Upper lobe of left lung (tissue), 6 donors: ENCODE measurements at regions not wholly inside any gene's neighbourhood (a gene's known extent, or its start where the extent isn't known, plus 50 kb on each side); places are given as distances from the start of the nearest gene placed in this dataset.

ENCODE experiments used
- ATAC-seq, 2 donors: fragments of 200-7000 bp; cut with Tn5 transposase; one replicate each; pipeline ENCODE4 v1.9.1; 2022; ENCODE audit warnings: mild to moderate bottlenecking in 2 of 2, moderate library complexity in 2 of 2; ENCODE audit not compliant: low FRiP score in 2 of 2
- DNase-seq, 2 donors: peaks; one replicate each; pipeline ENCODE4 v3.0.0-alpha.2; 2019 to 2020
- H3K27ac ChIP-seq, 4 donors: fragments of 200-600 bp; sonication (generic); one replicate each; pipeline ENCODE4 v1.5.1; 2016 to 2019
- H3K27me3 ChIP-seq, 4 donors: fragments of 200-600 bp; sonication (generic); one replicate each; pipeline ENCODE4 v1.5.1; 2017 to 2019
- H3K36me3 ChIP-seq, 4 donors: fragments of 200-600 bp; sonication (generic); one replicate each; pipeline ENCODE4 v1.5.1; 2016 to 2019
- H3K4me1 ChIP-seq, 4 donors: fragments of 200-600 bp; sonication (generic); one replicate each; pipeline ENCODE4 v1.5.1; 2018 to 2019
- H3K4me3 ChIP-seq, 4 donors: fragments of 200-600 bp; sonication (generic); one replicate each; pipeline ENCODE4 v1.5.1; 2017 to 2019; ENCODE audit warnings: mild to moderate bottlenecking in 2 of 4, moderate library complexity in 1 of 4
- H3K9me3 ChIP-seq, 4 donors: fragments of 200-600 bp; sonication (generic); one replicate each; pipeline ENCODE4 v1.5.1; 2018 to 2019
- EP300 ChIP-seq, 4 donors: sonication (generic); formaldehyde crosslinking; IDR thresholded peaks; one replicate each; pipeline ENCODE4 v1.5.1; 2017; ENCODE audit warnings: antibody characterized with exemption in 4 of 4, control low read depth in 2 of 4
- POLR2A ChIP-seq, 4 donors: fragments of 450-650 bp; IDR thresholded peaks; one replicate each; pipeline ENCODE4 v1.5.1; 2016 to 2017; ENCODE audit warnings: antibody characterized with exemption in 4 of 4, mild to moderate bottlenecking in 2 of 4
- POLR2AphosphoS5 ChIP-seq, 2 donors: sonication (generic); formaldehyde crosslinking; IDR thresholded peaks; one replicate each; pipeline ENCODE4 v1.5.1; 2017; ENCODE audit warnings: antibody characterized with exemption in 2 of 2
- WGBS, 2 donors: methylation state at CpG; one replicate each; pipeline ENCODE4 v1.1.5; 2017 to 2018; 5-methylcytosine and 5-hydroxymethylcytosine counted together
- TF ChIP-seq, protein P1 (sequence below), 6 experiments: fragments of 450-650 bp in 4 of 6; fragments of 200-600 bp in 2 of 6; sonication (generic) in 2 of 6; IDR thresholded peaks; one replicate each; pipeline ENCODE4 v1.5.1; 2016 to 2019; ENCODE audit warnings: antibody characterized with exemption in 6 of 6
- donor health status: DM: no; HTN: no; CAD: no; lungs with moderate emphysema.
- donor health status: DM: no; HTN: yes; CAD: no; lungs with severe emphysema.

- TF ChIP-seq POLR2A (IDR thresholded peaks at IDR 0.05), result no peak
- TF ChIP-seq, protein P1, sequence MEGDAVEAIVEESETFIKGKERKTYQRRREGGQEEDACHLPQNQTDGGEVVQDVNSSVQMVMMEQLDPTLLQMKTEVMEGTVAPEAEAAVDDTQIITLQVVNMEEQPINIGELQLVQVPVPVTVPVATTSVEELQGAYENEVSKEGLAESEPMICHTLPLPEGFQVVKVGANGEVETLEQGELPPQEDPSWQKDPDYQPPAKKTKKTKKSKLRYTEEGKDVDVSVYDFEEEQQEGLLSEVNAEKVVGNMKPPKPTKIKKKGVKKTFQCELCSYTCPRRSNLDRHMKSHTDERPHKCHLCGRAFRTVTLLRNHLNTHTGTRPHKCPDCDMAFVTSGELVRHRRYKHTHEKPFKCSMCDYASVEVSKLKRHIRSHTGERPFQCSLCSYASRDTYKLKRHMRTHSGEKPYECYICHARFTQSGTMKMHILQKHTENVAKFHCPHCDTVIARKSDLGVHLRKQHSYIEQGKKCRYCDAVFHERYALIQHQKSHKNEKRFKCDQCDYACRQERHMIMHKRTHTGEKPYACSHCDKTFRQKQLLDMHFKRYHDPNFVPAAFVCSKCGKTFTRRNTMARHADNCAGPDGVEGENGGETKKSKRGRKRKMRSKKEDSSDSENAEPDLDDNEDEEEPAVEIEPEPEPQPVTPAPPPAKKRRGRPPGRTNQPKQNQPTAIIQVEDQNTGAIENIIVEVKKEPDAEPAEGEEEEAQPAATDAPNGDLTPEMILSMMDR (IDR thresholded peaks at IDR 0.05), result no peak
- no peaks in the 10 kb centered on the region for H3K36me3 ChIP-seq
- ATAC-seq (no peak), DNase-seq (no peak)
- no peaks in the 10 kb centered on the region for H3K27me3 ChIP-seq
- no peak overlapping the region for H3K27ac ChIP-seq
- H3K9me3 ChIP-seq, result no peaks in the 10 kb centered on the region
- 91 to 96% methylated on average over 6 of the region's 6 CpGs for WGBS, 2 donors
- H3K4me3 ChIP-seq, result no peak overlapping the region
- H3K4me1 ChIP-seq, result peaks cover 0 to 8% (median 3%) of the 10 kb centered on the region in 4 donors
Measured at GRCh38 chr2:6755456-6755855, 110.3 kb downstream of the CMPK2 start.

DNA sequence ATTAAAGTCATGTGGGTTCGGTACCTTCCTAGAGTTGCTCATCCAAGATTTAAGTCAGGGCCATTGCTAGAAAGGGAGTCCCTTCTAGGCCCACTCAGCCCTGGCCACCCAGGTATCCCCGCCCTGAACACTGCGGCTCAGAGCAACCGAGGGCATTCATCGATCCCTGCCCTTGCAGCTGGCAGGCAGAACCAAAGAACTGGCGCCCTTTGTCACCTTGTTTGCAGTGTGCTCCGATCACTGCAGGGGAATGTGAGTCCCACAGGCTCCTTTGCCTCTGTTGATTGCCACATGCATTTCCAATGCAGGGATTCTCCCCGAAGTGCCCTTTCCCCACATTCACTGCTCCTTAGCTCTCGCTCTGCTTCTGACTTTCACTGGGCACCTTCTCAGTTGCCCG lies 108.5 kb downstream of the CMPK2 start:
- H3K36me3 ChIP-seq, result no peaks in the 10 kb centered on the region
- no peaks in the 10 kb centered on the region for H3K9me3 ChIP-seq
- 89 to 93% methylated on average over 6 to 10 of the region's 10 CpGs for WGBS, 2 donors
- no peaks in the 10 kb centered on the region for H3K27me3 ChIP-seq
- DNase-seq, result no peak
- no peak for ATAC-seq
- no peaks in the 10 kb centered on the region for H3K4me1 ChIP-seq
- TF ChIP-seq POLR2AphosphoS5 (IDR thresholded peaks at IDR 0.05) (no peak), POLR2A (IDR thresholded peaks at IDR 0.05) (no peak), EP300 (IDR thresholded peaks at IDR 0.05) (no peak)
- TF ChIP-seq, protein P1 (IDR thresholded peaks at IDR 0.05), result no peak
- no peak overlapping the region for H3K4me3 ChIP-seq
- no peak overlapping the region for H3K27ac ChIP-seq

DNA sequence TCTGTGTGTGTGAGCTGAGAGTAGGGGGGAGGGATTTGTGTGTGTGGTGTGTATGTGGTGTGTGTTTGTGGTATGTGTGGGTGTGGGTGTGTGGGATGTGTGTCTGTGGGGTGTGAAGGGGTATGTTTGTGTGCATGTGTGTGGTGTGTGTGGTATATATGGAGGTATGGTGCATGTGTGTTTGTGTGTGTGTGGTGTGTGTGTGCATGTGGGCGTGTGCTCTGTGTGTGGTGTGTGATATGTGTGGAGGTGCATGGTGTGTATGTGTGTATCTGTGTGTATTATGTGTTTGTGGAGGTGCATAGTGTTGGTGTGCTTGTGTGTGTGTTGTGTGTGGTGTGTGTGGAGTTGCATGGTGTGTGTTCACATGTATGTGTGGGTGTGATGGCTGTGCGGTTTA lies 106.0 kb downstream of the CMPK2 start:
- DNase-seq (no peak), ATAC-seq (peak in 1 of 2 donors; percentile 61)
- no peak overlapping the region for H3K27ac ChIP-seq
- WGBS, 2 donors, result 93 to 95% methylated on average over 2 of the region's 2 CpGs
- no peaks in the 10 kb centered on the region for H3K9me3 ChIP-seq
- TF ChIP-seq POLR2A (IDR thresholded peaks at IDR 0.05), result no peak
- TF ChIP-seq POLR2AphosphoS5 (IDR thresholded peaks at IDR 0.05), result no peak
- TF ChIP-seq, protein P1 (IDR thresholded peaks at IDR 0.05), result no peak
- no peak for TF ChIP-seq EP300 (IDR thresholded peaks at IDR 0.05)
- no peak overlapping the region for H3K4me3 ChIP-seq
- no peaks in the 10 kb centered on the region for H3K36me3 ChIP-seq
- no peaks in the 10 kb centered on the region for H3K4me1 ChIP-seq
- H3K27me3 ChIP-seq, result no peaks in the 10 kb centered on the region

DNA sequence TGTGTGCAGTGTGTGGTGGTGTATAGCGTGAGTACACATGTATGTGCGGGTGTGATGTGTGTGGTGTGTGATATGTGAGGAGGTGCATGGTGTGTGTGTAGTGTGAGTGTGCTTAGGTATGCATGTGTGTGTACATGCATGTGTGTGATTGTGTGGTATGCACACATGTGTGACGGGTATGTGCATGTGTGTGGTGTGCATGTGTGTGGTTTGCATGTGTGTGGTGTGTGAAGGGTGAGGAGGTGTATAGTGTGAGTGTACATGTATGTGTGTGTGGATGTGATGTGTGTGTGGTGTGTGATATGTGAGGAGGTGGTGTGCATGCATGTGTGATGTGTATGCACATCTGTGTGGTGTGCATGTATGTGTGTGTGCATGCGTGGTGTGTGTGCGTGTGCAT lies 105.6 kb downstream of the CMPK2 start:
- TF ChIP-seq, protein P1 (IDR thresholded peaks at IDR 0.05), result no peak
- TF ChIP-seq POLR2A (IDR thresholded peaks at IDR 0.05) (no peak), POLR2AphosphoS5 (IDR thresholded peaks at IDR 0.05) (no peak), EP300 (IDR thresholded peaks at IDR 0.05) (no peak)
- H3K4me1 ChIP-seq, result no peaks in the 10 kb centered on the region
- ATAC-seq (peak in 1 of 2 donors; percentile 49), DNase-seq (no peak)
- H3K27me3 ChIP-seq, result no peaks in the 10 kb centered on the region
- no peak overlapping the region for H3K4me3 ChIP-seq
- no peaks in the 10 kb centered on the region for H3K9me3 ChIP-seq
- H3K27ac ChIP-seq, result no peak overlapping the region
- no peaks in the 10 kb centered on the region for H3K36me3 ChIP-seq
- 89 to 94% methylated on average over 5 of the region's 5 CpGs for whole genome bisulfite sequencing, 2 donors

- Histone ChIP-seq H3K27me3 (no peaks in the 10 kb centered on the region), H3K9me3 (no peaks in the 10 kb centered on the region), H3K36me3 (no peaks in the 10 kb centered on the region), H3K4me3 (no peak overlapping the region), H3K4me1 (no peaks in the 10 kb centered on the region), H3K27ac (no peak overlapping the region)
- peak in 1 of 2 donors; percentile 60 for DNase-seq
- no peak for TF ChIP-seq POLR2A (IDR thresholded peaks at IDR 0.05)
- no peak for TF ChIP-seq EP300 (IDR thresholded peaks at IDR 0.05)
- TF ChIP-seq, protein P1 (IDR thresholded peaks at IDR 0.05), result no peak
- TF ChIP-seq POLR2AphosphoS5 (IDR thresholded peaks at IDR 0.05), result no peak
- ATAC-seq, result no peak
- WGBS, 2 donors, result 82 to 83% methylated on average over 9 of the region's 9 CpGs
Measured at GRCh38 chr2:6764968-6765723, 100.6 kb downstream of the CMPK2 start.
